ENCODE measurements at regions not wholly inside any gene's neighbourhood (a gene's known extent, or its start where the extent isn't known, plus 50 kb on each side); places are given as distances from the start of the nearest gene placed in this dataset.
"Not testable (repeated sequence)": the region's sequence is repeated elsewhere in the genome, so short reads cannot be mapped to it uniquely, and the experiment has no call there.

- Mint-ChIP-seq H3K27ac (no peak overlapping the region), H3K4me1 (no peaks in the 10 kb centered on the region), H3K27me3 (no peaks in the 10 kb centered on the region), H3K4me3 (no peak overlapping the region), H3K36me3 (ENCODE audit: low read depth) (no peaks in the 10 kb centered on the region), H3K9me3 (no peaks in the 10 kb centered on the region)
- no peak for DNase-seq
- intact Hi-C loops (cut with micrococcal nuclease), result no loop called here
These were observed 107.5 kb downstream of the NXPE2 start for GRCh38 chr11:114785820-114786219.

- Mint-ChIP-seq H3K4me1 (no peaks in the 10 kb centered on the region), H3K27ac (no peak overlapping the region), H3K9me3 (no peaks in the 10 kb centered on the region), H3K36me3 (ENCODE audit: low read depth) (no peaks in the 10 kb centered on the region), H3K27me3 (no peaks in the 10 kb centered on the region), H3K4me3 (no peak overlapping the region)
- no peak for DNase-seq
- intact Hi-C loops (cut with micrococcal nuclease), result no loop called here
These were observed 108.8 kb downstream of the NXPE2 start for GRCh38 chr11:114787126-114787525.

GRCh38 chr11:114790910-114791309 is 112.6 kb downstream of the NXPE2 start:
- no peak for DNase-seq
- Mint-ChIP-seq H3K4me1 (no peaks in the 10 kb centered on the region), H3K36me3 (ENCODE audit: low read depth) (no peaks in the 10 kb centered on the region), H3K27ac (no peak overlapping the region), H3K4me3 (no peak overlapping the region), H3K9me3 (no peaks in the 10 kb centered on the region), H3K27me3 (peaks cover 2% of the 10 kb centered on the region)
- intact Hi-C loops (cut with micrococcal nuclease), result no loop called here

GRCh38 chr11:114794048-114794684 is 115.8 kb downstream of the NXPE2 start:
- H3K9me3 Mint-ChIP-seq, result no peaks in the 10 kb centered on the region
- no peaks in the 10 kb centered on the region for H3K36me3 Mint-ChIP-seq (ENCODE audit: low read depth)
- no peak overlapping the region for H3K27ac Mint-ChIP-seq
- H3K4me3 Mint-ChIP-seq, result no peak overlapping the region
- intact Hi-C loops (cut with micrococcal nuclease), result no loop called here
- H3K27me3 Mint-ChIP-seq, result peaks cover 8% of the 10 kb centered on the region
- DNase-seq, result no peak
- no peaks in the 10 kb centered on the region for H3K4me1 Mint-ChIP-seq

GRCh38 chr11:114796954-114797721 is 118.8 kb downstream of the NXPE2 start:
- no peak for DNase-seq
- no peaks in the 10 kb centered on the region for H3K9me3 Mint-ChIP-seq
- intact Hi-C loops (cut with micrococcal nuclease), result no loop called here
- no peak overlapping the region for H3K4me3 Mint-ChIP-seq
- no peaks in the 10 kb centered on the region for H3K4me1 Mint-ChIP-seq
- H3K27ac Mint-ChIP-seq, result no peak overlapping the region
- H3K27me3 Mint-ChIP-seq, result peaks cover 15% of the 10 kb centered on the region
- no peaks in the 10 kb centered on the region for H3K36me3 Mint-ChIP-seq (ENCODE audit: low read depth)

- Mint-ChIP-seq H3K36me3 (ENCODE audit: low read depth) (no peaks in the 10 kb centered on the region), H3K4me3 (no peak overlapping the region), H3K4me1 (no peaks in the 10 kb centered on the region), H3K27ac (no peak overlapping the region), H3K27me3 (peaks cover 15% of the 10 kb centered on the region), H3K9me3 (peaks cover 6% of the 10 kb centered on the region)
- intact Hi-C loops (cut with micrococcal nuclease), result no loop called here
- DNase-seq, result no peak
These were observed 121.1 kb downstream of the NXPE2 start for GRCh38 chr11:114799476-114799875.

GRCh38 chr11:114801773-114802172 is 123.4 kb downstream of the NXPE2 start:
- DNase-seq, result no peak
- no peak overlapping the region for H3K27ac Mint-ChIP-seq
- H3K27me3 Mint-ChIP-seq, result peaks cover 14% of the 10 kb centered on the region
- H3K9me3 Mint-ChIP-seq, result peaks cover 6% of the 10 kb centered on the region
- no peaks in the 10 kb centered on the region for H3K36me3 Mint-ChIP-seq (ENCODE audit: low read depth)
- no peak overlapping the region for H3K4me3 Mint-ChIP-seq
- intact Hi-C loops (cut with micrococcal nuclease), result no loop called here
- no peaks in the 10 kb centered on the region for H3K4me1 Mint-ChIP-seq

- peaks cover 14% of the 10 kb centered on the region for H3K27me3 Mint-ChIP-seq
- peaks cover 6% of the 10 kb centered on the region for H3K9me3 Mint-ChIP-seq
- no peak for DNase-seq
- no peak overlapping the region for H3K27ac Mint-ChIP-seq
- H3K4me1 Mint-ChIP-seq, result no peaks in the 10 kb centered on the region
- no peaks in the 10 kb centered on the region for H3K36me3 Mint-ChIP-seq (ENCODE audit: low read depth)
- H3K4me3 Mint-ChIP-seq, result no peak overlapping the region
- intact Hi-C loops (cut with micrococcal nuclease), result no loop called here
These were observed 124.6 kb downstream of the NXPE2 start for GRCh38 chr11:114802878-114803277.

GRCh38 chr11:114805431-114805830 is 127.1 kb downstream of the NXPE2 start:
- DNase-seq; H3K9me3 Mint-ChIP-seq; H3K27ac Mint-ChIP-seq; H3K27me3 Mint-ChIP-seq; H3K4me1 Mint-ChIP-seq; H3K4me3 Mint-ChIP-seq; intact Hi-C loops (cut with micrococcal nuclease); H3K36me3 Mint-ChIP-seq (ENCODE audit: low read depth): not testable (repeated sequence)

GRCh38 chr11:114811971-114812370 is 133.6 kb downstream of the NXPE2 start:
- intact Hi-C loops (cut with micrococcal nuclease), result no loop called here
- DNase-seq, result no peak

GRCh38 chr11:114812733-114813132 is 134.4 kb downstream of the NXPE2 start:
- Mint-ChIP-seq H3K4me3 (no peak overlapping the region), H3K27me3 (no peaks in the 10 kb centered on the region), H3K9me3 (no peaks in the 10 kb centered on the region), H3K4me1 (no peaks in the 10 kb centered on the region), H3K27ac (no peak overlapping the region), H3K36me3 (ENCODE audit: low read depth) (no peaks in the 10 kb centered on the region)
- no peak for DNase-seq
- intact Hi-C loops (cut with micrococcal nuclease), result no loop called here

More at GRCh38 chr11:114811971-114812370, 133.6 kb downstream of the NXPE2 start:
- H3K4me1 Mint-ChIP-seq, result no peaks in the 10 kb centered on the region
- H3K27ac Mint-ChIP-seq, result no peak overlapping the region
- H3K9me3 Mint-ChIP-seq, result no peaks in the 10 kb centered on the region
- H3K36me3 Mint-ChIP-seq (ENCODE audit: low read depth), result no peaks in the 10 kb centered on the region
- no peak overlapping the region for H3K4me3 Mint-ChIP-seq
- no peaks in the 10 kb centered on the region for H3K27me3 Mint-ChIP-seq

- no peaks in the 10 kb centered on the region for H3K36me3 Mint-ChIP-seq (ENCODE audit: low read depth)
- no peaks in the 10 kb centered on the region for H3K27me3 Mint-ChIP-seq
- H3K4me1 Mint-ChIP-seq, result no peaks in the 10 kb centered on the region
- no peak overlapping the region for H3K27ac Mint-ChIP-seq
- H3K4me3 Mint-ChIP-seq, result no peak overlapping the region
- no peaks in the 10 kb centered on the region for H3K9me3 Mint-ChIP-seq
- intact Hi-C loops (cut with micrococcal nuclease), result no loop called here
- no peak for DNase-seq
These were observed 134.9 kb downstream of the NXPE2 start for GRCh38 chr11:114813189-114813718.

- H3K27ac Mint-ChIP-seq, result no peak overlapping the region
- H3K4me3 Mint-ChIP-seq, result no peak overlapping the region
- H3K27me3 Mint-ChIP-seq, result no peaks in the 10 kb centered on the region
- intact Hi-C loops (cut with micrococcal nuclease), result no loop called here
- DNase-seq, result no peak
- no peaks in the 10 kb centered on the region for H3K36me3 Mint-ChIP-seq (ENCODE audit: low read depth)
- no peaks in the 10 kb centered on the region for H3K4me1 Mint-ChIP-seq
- H3K9me3 Mint-ChIP-seq, result no peaks in the 10 kb centered on the region
These were observed 136.8 kb downstream of the NXPE2 start for GRCh38 chr11:114815176-114815575.

GRCh38 chr11:114815761-114816160 is 137.4 kb downstream of the NXPE2 start:
- no peaks in the 10 kb centered on the region for H3K9me3 Mint-ChIP-seq
- no peak overlapping the region for H3K4me3 Mint-ChIP-seq
- no peaks in the 10 kb centered on the region for H3K4me1 Mint-ChIP-seq
- intact Hi-C loops (cut with micrococcal nuclease), result no loop called here
- H3K27ac Mint-ChIP-seq, result no peak overlapping the region
- no peaks in the 10 kb centered on the region for H3K36me3 Mint-ChIP-seq (ENCODE audit: low read depth)
- no peak for DNase-seq
- no peaks in the 10 kb centered on the region for H3K27me3 Mint-ChIP-seq

Data from activated CD4-positive, alpha-beta T cell treated with anti-CD3 and anti-CD28 coated beads, Interleukin-2, amount 10 ng/mL, durations not matched to agents 24 days and 14 days (primary cell).